Skin epidermis (tissue), 12 donors: ENCODE measurements at regions not wholly inside any gene's neighbourhood (a gene's known extent, or its start where the extent isn't known, plus 50 kb on each side); places are given as distances from the start of the nearest gene placed in this dataset.
A peak's percentile ranks its signal among the peaks of the same experiment; 100 is the strongest.

Experiments
- H3K27ac ChIP-seq, 21 experiments: fragments of 200-600 bp; sonication (generic) in 11 of 21; one replicate each; pipeline ENCODE4 v1.5.0; 2020; ENCODE audit warnings: mild to moderate bottlenecking in 3 of 21, inconsistent platforms in 2 of 21, moderate library complexity in 2 of 21
- H3K4me3 ChIP-seq, 7 experiments: fragments of 200-600 bp; sonication (generic) in 2 of 7; one replicate each; pipeline ENCODE4 v1.5.0; 2020; ENCODE audit warnings: inconsistent platforms in 2 of 7, mild to moderate bottlenecking in 2 of 7, moderate library complexity in 1 of 7

GRCh38 chr2:240362826-240363745 is 72.4 kb upstream of the GPC1 start:
- H3K4me3 ChIP-seq: no peak overlapping the region
- no peak overlapping the region for H3K27ac ChIP-seq

GRCh38 chr2:240363746-240364581 is 71.5 kb upstream of the GPC1 start:
- H3K27ac ChIP-seq: no peak overlapping the region

GRCh38 chr2:240364582-240364960 is 70.9 kb upstream of the GPC1 start:
- Histone ChIP-seq H3K4me3 (no peak overlapping the region), H3K27ac (no peak overlapping the region)

More at GRCh38 chr2:240363746-240364581, 71.5 kb upstream of the GPC1 start:
- H3K4me3 ChIP-seq: no peak overlapping the region

GRCh38 chr2:240364961-240365775 is 70.3 kb upstream of the GPC1 start:
- H3K27ac ChIP-seq: no peak overlapping the region
- H3K4me3 ChIP-seq: no peak overlapping the region

GRCh38 chr2:240365971-240366471 is 69.4 kb upstream of the GPC1 start:
- H3K4me3 ChIP-seq: no peak overlapping the region
- no peak overlapping the region for H3K27ac ChIP-seq

GRCh38 chr2:240366901-240367300 is 68.6 kb upstream of the GPC1 start:
- Histone ChIP-seq H3K4me3 (no peak overlapping the region), H3K27ac (no peak overlapping the region)

- no peak overlapping the region for H3K4me3 ChIP-seq
- H3K27ac ChIP-seq: no peak overlapping the region
These were observed 67.7 kb upstream of the GPC1 start for GRCh38 chr2:240367721-240368120.

- Histone ChIP-seq H3K4me3 (no peak overlapping the region), H3K27ac (no peak overlapping the region)
These were observed 66.6 kb upstream of the GPC1 start for GRCh38 chr2:240368781-240369331.

GRCh38 chr2:240369335-240369734 is 66.1 kb upstream of the GPC1 start:
- H3K4me3 ChIP-seq: no peak overlapping the region
- H3K27ac ChIP-seq: peak overlapping the region in 3 of 21 experiments; percentile 5 to 36 (median 26)

- H3K27ac ChIP-seq: peak overlapping the region in 6 of 21 experiments; percentile 5 to 64 (median 41)
- H3K4me3 ChIP-seq: no peak overlapping the region
These were observed 65.5 kb upstream of the GPC1 start for GRCh38 chr2:240369801-240370585.

GRCh38 chr2:240371129-240372000 is 64.1 kb upstream of the GPC1 start:
- Histone ChIP-seq H3K27ac (no peak overlapping the region), H3K4me3 (no peak overlapping the region)

GRCh38 chr2:240372101-240372500 is 63.4 kb upstream of the GPC1 start:
- H3K27ac ChIP-seq: no peak overlapping the region
- no peak overlapping the region for H3K4me3 ChIP-seq

GRCh38 chr2:240373289-240373885 is 62.1 kb upstream of the GPC1 start:
- peak overlapping the region in 6 of 21 experiments; percentile 11 to 78 (median 38) for H3K27ac ChIP-seq
- H3K4me3 ChIP-seq: no peak overlapping the region

- Histone ChIP-seq H3K4me3 (no peak overlapping the region), H3K27ac (peak overlapping the region in 8 of 21 experiments; percentile 11 to 78 (median 40))
These were observed 61.2 kb upstream of the GPC1 start for GRCh38 chr2:240374085-240374907.

- Histone ChIP-seq H3K27ac (peak overlapping the region in 1 of 21 experiments; percentile 61), H3K4me3 (no peak overlapping the region)
These were observed 60.3 kb upstream of the GPC1 start for GRCh38 chr2:240375024-240375645.

- Histone ChIP-seq H3K27ac (no peak overlapping the region), H3K4me3 (no peak overlapping the region)
These were observed 58.7 kb upstream of the GPC1 start for GRCh38 chr2:240376739-240377138.
